GM18498 (cell line): ENCODE measurements at regions not wholly inside any gene's neighbourhood (a gene's known extent, or its start where the extent isn't known, plus 50 kb on each side); places are given as distances from the start of the nearest gene placed in this dataset.

ENCODE experiments used
- ATAC-seq: cut with Tn5 transposase; IDR thresholded peaks from one replicate; pipeline ENCODE4 v1.9.1; 2021; ENCODE audit warnings: mild to moderate bottlenecking, moderate library complexity; ENCODE audit not compliant: unreplicated experiment

- no peak for ATAC-seq
Observed at GRCh38 chr10:10294184-10294880, 723.3 kb upstream of the CELF2 start.

- no peak for ATAC-seq
Observed at GRCh38 chr10:10294881-10295529, 722.7 kb upstream of the CELF2 start.

GRCh38 chr10:10295537-10295936 lies 722.1 kb upstream of the CELF2 start:
- ATAC-seq, result no peak

GRCh38 chr10:10302689-10303088 lies 715.0 kb upstream of the CELF2 start:
- ATAC-seq, result no peak

GRCh38 chr10:10307036-10307435 lies 710.6 kb upstream of the CELF2 start:
- ATAC-seq, result no peak

GRCh38 chr10:10307551-10307950 lies 710.1 kb upstream of the CELF2 start:
- ATAC-seq, result no peak

GRCh38 chr10:10310498-10310897 lies 707.2 kb upstream of the CELF2 start:
- no peak for ATAC-seq

GRCh38 chr10:10311966-10312365 lies 705.7 kb upstream of the CELF2 start:
- ATAC-seq, result no peak

- ATAC-seq, result no peak
Observed at GRCh38 chr10:10313149-10313835, 704.4 kb upstream of the CELF2 start.

- no peak for ATAC-seq
Observed at GRCh38 chr10:10314626-10315025, 703.0 kb upstream of the CELF2 start.

- ATAC-seq, result no peak
Observed at GRCh38 chr10:10315989-10316388, 701.7 kb upstream of the CELF2 start.

GRCh38 chr10:10317151-10317550 lies 700.5 kb upstream of the CELF2 start:
- ATAC-seq, result no peak

- no peak for ATAC-seq
Observed at GRCh38 chr10:10318856-10319255, 698.8 kb upstream of the CELF2 start.

- ATAC-seq, result no peak
Observed at GRCh38 chr10:10320956-10321355, 696.7 kb upstream of the CELF2 start.

GRCh38 chr10:10326116-10326515 lies 691.6 kb upstream of the CELF2 start:
- ATAC-seq, result no peak

GRCh38 chr10:10327934-10328333 lies 689.7 kb upstream of the CELF2 start:
- ATAC-seq, result no peak

- no peak for ATAC-seq
Observed at GRCh38 chr10:10330418-10330817, 687.3 kb upstream of the CELF2 start.

GRCh38 chr10:10332786-10333185 lies 684.9 kb upstream of the CELF2 start:
- ATAC-seq, result no peak

GRCh38 chr10:10333622-10334021 lies 684.0 kb upstream of the CELF2 start:
- ATAC-seq, result no peak

GRCh38 chr10:10338339-10338738 lies 679.3 kb upstream of the CELF2 start:
- ATAC-seq, result no peak

GRCh38 chr10:10346390-10347150 lies 671.1 kb upstream of the CELF2 start:
- ATAC-seq, result no peak
